Thyroid gland (tissue), 4 donors: ENCODE measurements at regions not wholly inside any gene's neighbourhood (a gene's known extent, or its start where the extent isn't known, plus 50 kb on each side); places are given as distances from the start of the nearest gene placed in this dataset.

ENCODE experiments used
- CTCF ChIP-seq, 6 experiments: fragments of 200-600 bp in 3 of 6; fragments of 450-650 bp in 3 of 6; sonication (generic) in 3 of 6; IDR thresholded peaks; one replicate each; pipeline ENCODE4 v1.5.1; 2016 to 2019; ENCODE audit warnings: antibody characterized with exemption in 6 of 6, mild to moderate bottlenecking in 2 of 6, inconsistent platforms in 1 of 6, moderate library complexity in 1 of 6
- POLR2A ChIP-seq, 2 donors: fragments of 450-650 bp; IDR thresholded peaks; one replicate each; pipeline ENCODE4 v1.6.1; 2017; ENCODE audit warnings: antibody characterized with exemption in 2 of 2, mild to moderate bottlenecking in 2 of 2, moderate library complexity in 1 of 2

GRCh38 chr3:150273396-150273795 lies 134.7 kb upstream of the TSC22D2 start:
- TF ChIP-seq CTCF (IDR thresholded peaks at IDR 0.05) (no peak), POLR2A (IDR thresholded peaks at IDR 0.05) (no peak)
